ENCODE measurements at regions not wholly inside any gene's neighbourhood (a gene's known extent, or its start where the extent isn't known, plus 50 kb on each side); places are given as distances from the start of the nearest gene placed in this dataset.
"Not testable (repeated sequence)": the region's sequence is repeated elsewhere in the genome, so short reads cannot be mapped to it uniquely, and the experiment has no call there.

- Histone ChIP-seq H3K9me3 (no peaks in the 10 kb centered on the region), H3K4me3 (no peak overlapping the region), H3K27ac (replicated peaks in 1 of 4) (no peak overlapping the region), H3K4me1 (peaks cover 0 to 3% (median 0%) of the 10 kb centered on the region in 4 donors), H3K36me3 (no peaks in the 10 kb centered on the region), H3K27me3 (no peaks in the 10 kb centered on the region)
- DNase-seq (ENCODE audit: extremely low spot score) = no peak
- 64% methylated on average over 4 of the region's 4 CpGs for WGBS
- TF ChIP-seq CTCF (IDR thresholded peaks at IDR 0.05) (no peak), POLR2AphosphoS5 (IDR thresholded peaks at IDR 0.05) (no peak), EP300 (IDR thresholded peaks at IDR 0.05) (no peak), POLR2A (IDR thresholded peaks at IDR 0.05; ENCODE audit: low read depth) (no peak)
- intact Hi-C loops (cut with DNase I) = no loop called here
Measured at GRCh38 chr7:112579388-112579787, 98.6 kb downstream of the LSMEM1 start.

GRCh38 chr7:112580717-112581435 is 100.1 kb downstream of the LSMEM1 start:
- Histone ChIP-seq H3K27me3 (no peaks in the 10 kb centered on the region), H3K9me3 (no peaks in the 10 kb centered on the region), H3K27ac (replicated peaks in 1 of 4) (no peak overlapping the region), H3K36me3 (no peaks in the 10 kb centered on the region), H3K4me1 (no peaks in the 10 kb centered on the region), H3K4me3 (no peak overlapping the region)
- intact Hi-C loops (cut with DNase I) = no loop called here
- WGBS = 85% methylated on average over 5 of the region's 5 CpGs
- TF ChIP-seq POLR2A (IDR thresholded peaks at IDR 0.05; ENCODE audit: low read depth) = no peak
- no peak for TF ChIP-seq POLR2AphosphoS5 (IDR thresholded peaks at IDR 0.05)
- no peak for TF ChIP-seq EP300 (IDR thresholded peaks at IDR 0.05)
- TF ChIP-seq CTCF (IDR thresholded peaks at IDR 0.05) = no peak
- DNase-seq (ENCODE audit: extremely low spot score) = no peak

- intact Hi-C loops (cut with DNase I) = no loop called here
- no peak for TF ChIP-seq EP300 (IDR thresholded peaks at IDR 0.05)
- no peak for TF ChIP-seq POLR2A (IDR thresholded peaks at IDR 0.05; ENCODE audit: low read depth)
- TF ChIP-seq CTCF (IDR thresholded peaks at IDR 0.05) = no peak
- TF ChIP-seq POLR2AphosphoS5 (IDR thresholded peaks at IDR 0.05) = no peak
- H3K4me1 ChIP-seq = no peaks in the 10 kb centered on the region
- no peaks in the 10 kb centered on the region for H3K27me3 ChIP-seq
- no peaks in the 10 kb centered on the region for H3K36me3 ChIP-seq
- no peak overlapping the region for H3K27ac ChIP-seq (replicated peaks in 1 of 4)
- no peak overlapping the region for H3K4me3 ChIP-seq
- H3K9me3 ChIP-seq = no peaks in the 10 kb centered on the region
- DNase-seq (ENCODE audit: extremely low spot score) = no peak
Measured at GRCh38 chr7:112581529-112581928, 100.7 kb downstream of the LSMEM1 start.

- TF ChIP-seq POLR2A (IDR thresholded peaks at IDR 0.05; ENCODE audit: low read depth) (no peak), EP300 (IDR thresholded peaks at IDR 0.05) (no peak), CTCF (IDR thresholded peaks at IDR 0.05) (no peak), POLR2AphosphoS5 (IDR thresholded peaks at IDR 0.05) (no peak)
- no peak for DNase-seq (ENCODE audit: extremely low spot score)
- Histone ChIP-seq H3K9me3 (no peaks in the 10 kb centered on the region), H3K4me3 (no peak overlapping the region), H3K36me3 (no peaks in the 10 kb centered on the region), H3K4me1 (no peaks in the 10 kb centered on the region), H3K27ac (replicated peaks in 1 of 4) (no peak overlapping the region), H3K27me3 (no peaks in the 10 kb centered on the region)
- intact Hi-C loops (cut with DNase I) = no loop called here
- 86% methylated on average over 2 of the region's 2 CpGs for WGBS
Measured at GRCh38 chr7:112584290-112584689, 103.5 kb downstream of the LSMEM1 start.

GRCh38 chr7:112587504-112587903 is 106.7 kb downstream of the LSMEM1 start:
- no peaks in the 10 kb centered on the region for H3K4me1 ChIP-seq
- H3K9me3 ChIP-seq = no peaks in the 10 kb centered on the region
- WGBS = 84% methylated on average over 4 of the region's 4 CpGs
- no peak for TF ChIP-seq EP300 (IDR thresholded peaks at IDR 0.05)
- no peak for TF ChIP-seq POLR2A (IDR thresholded peaks at IDR 0.05; ENCODE audit: low read depth)
- TF ChIP-seq CTCF (IDR thresholded peaks at IDR 0.05) = no peak
- TF ChIP-seq POLR2AphosphoS5 (IDR thresholded peaks at IDR 0.05) = no peak
- H3K27ac ChIP-seq (replicated peaks in 1 of 4) = no peak overlapping the region
- intact Hi-C loops (cut with DNase I) = no loop called here
- H3K4me3 ChIP-seq = no peak overlapping the region
- H3K27me3 ChIP-seq = no peaks in the 10 kb centered on the region
- no peak for DNase-seq (ENCODE audit: extremely low spot score)
- no peaks in the 10 kb centered on the region for H3K36me3 ChIP-seq

GRCh38 chr7:112592565-112593263 is 111.9 kb downstream of the LSMEM1 start:
- H3K27me3 ChIP-seq; H3K4me3 ChIP-seq; DNase-seq (ENCODE audit: extremely low spot score); H3K27ac ChIP-seq (replicated peaks in 1 of 4); H3K36me3 ChIP-seq; H3K9me3 ChIP-seq; intact Hi-C loops (cut with DNase I): not testable (repeated sequence)
- peaks cover 0 to 15% (median 11%) of the 10 kb centered on the region in 4 donors for H3K4me1 ChIP-seq
- WGBS = 84% methylated on average over 4 of the region's 4 CpGs
